IPS-20b (cell line): ENCODE measurements at regions not wholly inside any gene's neighbourhood (a gene's known extent, or its start where the extent isn't known, plus 50 kb on each side); places are given as distances from the start of the nearest gene placed in this dataset.

Source experiments
- H3K27ac ChIP-seq: one replicate; pipeline ENCODE4 v1.5.1; 2013; ENCODE audit warnings: low read length
- H3K27me3 ChIP-seq: 2 replicates; pipeline ENCODE4 v1.6.1; 2013; ENCODE audit warnings: mild to moderate bottlenecking, low read length, inconsistent platforms; ENCODE audit not compliant: insufficient read depth
- H3K36me3 ChIP-seq: 2 replicates; pipeline ENCODE4 v1.6.1; 2013; ENCODE audit warnings: low read depth, mild to moderate bottlenecking, inconsistent platforms, low read length, moderate library complexity; ENCODE audit not compliant: insufficient read depth
- H3K4me1 ChIP-seq: 2 replicates; pipeline ENCODE4 v1.6.1; 2013; ENCODE audit warnings: mild to moderate bottlenecking, control low read depth, inconsistent platforms, low read length, moderate library complexity; ENCODE audit not compliant: insufficient read depth
- H3K4me3 ChIP-seq: 2 replicates; pipeline ENCODE4 v1.5.1; 2013; ENCODE audit warnings: mild to moderate bottlenecking, low read length, inconsistent platforms
- H3K9ac ChIP-seq: 2 replicates; pipeline ENCODE4 v1.6.1; 2013; ENCODE audit warnings: low read depth, mild to moderate bottlenecking, inconsistent platforms, low read length, moderate library complexity
- H3K9me3 ChIP-seq: 2 replicates; pipeline ENCODE4 v1.6.1; 2013; ENCODE audit warnings: mild to moderate bottlenecking, low read depth, low read length, inconsistent platforms; ENCODE audit not compliant: insufficient read depth

GRCh38 chr6:131412960-131413830 is 159.8 kb upstream of the ARG1 start:
- no peaks in the 10 kb centered on the region for H3K36me3 ChIP-seq
- H3K4me1 ChIP-seq = no peaks in the 10 kb centered on the region
- H3K27ac ChIP-seq = no peak overlapping the region
- no peak overlapping the region for H3K4me3 ChIP-seq
- no peaks in the 10 kb centered on the region for H3K9me3 ChIP-seq
- H3K9ac ChIP-seq = no peak overlapping the region
- H3K27me3 ChIP-seq = no peaks in the 10 kb centered on the region

- no peak overlapping the region for H3K9ac ChIP-seq
- H3K9me3 ChIP-seq = no peaks in the 10 kb centered on the region
- no peak overlapping the region for H3K27ac ChIP-seq
- H3K4me1 ChIP-seq = no peaks in the 10 kb centered on the region
- no peak overlapping the region for H3K4me3 ChIP-seq
- no peaks in the 10 kb centered on the region for H3K27me3 ChIP-seq
- no peaks in the 10 kb centered on the region for H3K36me3 ChIP-seq
Measured at GRCh38 chr6:131413831-131414191, 159.2 kb upstream of the ARG1 start.

DNA sequence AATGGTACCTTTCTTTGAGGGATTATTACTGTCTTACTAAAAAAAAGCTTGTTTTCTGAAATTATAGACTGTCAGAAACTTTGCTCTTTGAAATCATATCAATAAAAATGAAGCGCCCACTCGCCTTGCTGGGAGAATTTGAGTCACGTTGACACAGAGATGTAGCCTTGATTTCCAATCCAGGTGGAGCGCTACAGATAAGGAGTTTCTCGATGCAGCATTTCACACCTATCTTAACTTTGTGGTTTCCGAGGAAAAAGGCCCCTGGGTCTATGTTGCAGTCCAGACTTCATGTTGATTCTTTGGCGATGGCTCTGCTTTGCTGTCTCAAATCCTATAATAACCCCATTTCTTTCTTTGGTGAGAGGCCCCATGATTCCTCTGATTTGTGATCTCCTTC is 158.1 kb upstream of the ARG1 start:
- H3K27me3 ChIP-seq = no peaks in the 10 kb centered on the region; the same call in 1 of the 2 replicates
- no peak overlapping the region for H3K9ac ChIP-seq
- H3K36me3 ChIP-seq = no peaks in the 10 kb centered on the region
- no peaks in the 10 kb centered on the region for H3K9me3 ChIP-seq
- no peak overlapping the region for H3K4me3 ChIP-seq
- H3K27ac ChIP-seq = no peak overlapping the region
- no peaks in the 10 kb centered on the region for H3K4me1 ChIP-seq

DNA sequence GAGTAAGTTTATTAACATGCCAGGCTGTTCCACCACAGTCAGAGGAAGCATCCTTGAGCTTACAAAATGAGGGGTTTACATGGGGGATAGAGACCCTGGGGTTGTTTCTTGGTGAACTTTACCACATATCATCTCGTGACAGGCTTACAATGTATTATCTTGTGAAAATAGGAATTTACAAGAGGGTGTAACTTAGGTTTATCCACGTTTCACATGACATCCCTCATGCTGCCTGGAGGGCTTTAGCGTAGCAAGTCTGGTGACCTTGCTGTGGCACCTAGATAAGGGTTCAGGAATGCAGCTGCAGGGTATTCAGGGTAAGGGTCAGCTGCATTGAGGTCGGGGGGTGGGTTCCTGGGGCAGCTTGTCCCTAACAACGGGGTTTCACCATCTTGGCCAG is 154.6 kb upstream of the ARG1 start:
- Histone ChIP-seq H3K9ac (no peak overlapping the region), H3K27ac (no peak overlapping the region), H3K4me1 (no peaks in the 10 kb centered on the region), H3K9me3 (no peaks in the 10 kb centered on the region), H3K27me3 (no peaks in the 10 kb centered on the region; the same call in 1 of the 2 replicates), H3K4me3 (no peak overlapping the region), H3K36me3 (no peaks in the 10 kb centered on the region)

DNA sequence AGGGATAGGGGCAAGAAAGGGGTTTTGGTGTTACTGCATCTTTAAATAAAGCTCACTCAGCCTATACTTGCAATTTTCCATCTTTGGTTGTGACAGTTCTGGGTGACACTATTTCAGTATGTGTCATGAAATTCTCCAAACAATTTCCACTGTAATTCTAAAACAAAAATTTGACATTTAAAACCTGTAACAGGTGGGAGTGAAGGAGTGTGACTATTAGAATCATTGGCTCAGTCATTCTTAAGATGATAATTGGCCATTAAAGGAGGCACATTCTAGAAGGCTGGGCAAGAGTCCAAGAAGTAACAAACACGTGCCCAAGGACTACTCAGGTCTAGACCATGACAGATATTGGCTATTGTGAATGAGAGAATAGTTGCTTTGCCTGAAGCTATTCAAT is 153.3 kb upstream of the ARG1 start:
- H3K4me3 ChIP-seq = no peak overlapping the region
- no peak overlapping the region for H3K27ac ChIP-seq
- no peak overlapping the region for H3K9ac ChIP-seq
- H3K4me1 ChIP-seq = peaks cover 4% of the 10 kb centered on the region; the same call in 1 of the 2 replicates
- H3K27me3 ChIP-seq = no peaks in the 10 kb centered on the region; the same call in 1 of the 2 replicates
- no peaks in the 10 kb centered on the region for H3K36me3 ChIP-seq
- H3K9me3 ChIP-seq = no peaks in the 10 kb centered on the region

DNA sequence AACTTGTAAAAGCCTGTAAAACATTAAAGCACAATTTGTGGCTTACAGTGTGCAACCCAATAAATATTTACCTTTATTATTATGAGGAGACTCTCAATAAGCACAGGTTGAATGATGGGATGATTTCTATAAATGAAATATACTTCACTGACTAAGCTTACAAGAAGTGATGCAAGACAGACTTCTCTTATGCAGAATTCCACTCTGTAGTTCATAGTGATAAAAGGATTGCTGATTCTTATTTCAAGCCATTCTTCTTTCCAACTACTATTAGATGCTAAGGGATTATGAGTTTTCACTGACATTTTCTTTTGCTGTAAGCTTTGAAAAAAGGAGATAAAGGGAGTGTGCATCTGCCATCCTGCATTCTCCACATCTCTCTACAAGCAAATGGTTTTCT is 149.0 kb upstream of the ARG1 start:
- Histone ChIP-seq H3K9ac (no peak overlapping the region), H3K27ac (no peak overlapping the region), H3K27me3 (no peaks in the 10 kb centered on the region; the same call in 1 of the 2 replicates), H3K4me3 (no peak overlapping the region), H3K4me1 (peaks cover 5% of the 10 kb centered on the region; the same call in 1 of the 2 replicates), H3K36me3 (no peaks in the 10 kb centered on the region), H3K9me3 (peaks cover 6% of the 10 kb centered on the region; the same call in 1 of the 2 replicates)

GRCh38 chr6:131424475-131424874 is 148.6 kb upstream of the ARG1 start:
- Histone ChIP-seq H3K9me3 (peaks cover 7% of the 10 kb centered on the region; the same call in 1 of the 2 replicates), H3K27ac (no peak overlapping the region), H3K27me3 (no peaks in the 10 kb centered on the region), H3K9ac (no peak overlapping the region), H3K4me3 (no peak overlapping the region), H3K4me1 (peaks cover 5% of the 10 kb centered on the region; the same call in 1 of the 2 replicates), H3K36me3 (no peaks in the 10 kb centered on the region)

GRCh38 chr6:131427434-131428058 is 145.5 kb upstream of the ARG1 start:
- peaks cover 5% of the 10 kb centered on the region; the same call in 1 of the 2 replicates for H3K4me1 ChIP-seq
- H3K9me3 ChIP-seq = peaks cover 7% of the 10 kb centered on the region; the same call in 1 of the 2 replicates
- no peak overlapping the region for H3K27ac ChIP-seq
- no peaks in the 10 kb centered on the region for H3K36me3 ChIP-seq
- no peak overlapping the region for H3K4me3 ChIP-seq
- no peaks in the 10 kb centered on the region for H3K27me3 ChIP-seq
- H3K9ac ChIP-seq = no peak overlapping the region

GRCh38 chr6:131430531-131430930 is 142.5 kb upstream of the ARG1 start:
- H3K4me3 ChIP-seq = no peak overlapping the region
- H3K9ac ChIP-seq = no peak overlapping the region
- H3K27ac ChIP-seq = no peak overlapping the region
- H3K9me3 ChIP-seq = peaks cover 7% of the 10 kb centered on the region; the same call in 1 of the 2 replicates
- no peaks in the 10 kb centered on the region for H3K36me3 ChIP-seq
- H3K4me1 ChIP-seq = no peaks in the 10 kb centered on the region
- no peaks in the 10 kb centered on the region for H3K27me3 ChIP-seq

- no peaks in the 10 kb centered on the region for H3K36me3 ChIP-seq
- no peak overlapping the region for H3K9ac ChIP-seq
- no peaks in the 10 kb centered on the region for H3K27me3 ChIP-seq
- H3K4me1 ChIP-seq = no peaks in the 10 kb centered on the region
- H3K27ac ChIP-seq = no peak overlapping the region
- no peak overlapping the region for H3K4me3 ChIP-seq
- H3K9me3 ChIP-seq = peaks cover 7% of the 10 kb centered on the region; the same call in 1 of the 2 replicates
Measured at GRCh38 chr6:131431718-131432117, 141.3 kb upstream of the ARG1 start.

DNA sequence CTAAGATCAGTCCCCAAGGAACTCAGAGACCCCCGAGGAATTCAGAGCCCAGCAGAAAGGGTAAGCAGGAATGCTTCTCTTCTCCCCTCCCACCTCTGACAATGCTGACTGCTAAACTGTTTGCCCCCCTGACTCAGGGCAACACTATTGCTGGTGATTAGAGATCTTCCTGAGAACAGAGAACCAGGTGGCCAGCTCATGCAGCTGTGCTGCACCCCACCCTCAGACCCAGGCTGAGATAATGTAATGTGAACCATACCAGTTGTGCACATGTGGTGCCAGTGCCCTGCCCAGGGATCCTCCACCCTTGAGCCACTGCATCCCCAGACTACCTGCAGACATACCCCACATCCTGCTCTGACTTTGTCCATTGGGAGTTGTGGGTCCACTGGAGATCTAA is 139.1 kb upstream of the ARG1 start:
- H3K27me3 ChIP-seq = no peaks in the 10 kb centered on the region
- no peak overlapping the region for H3K4me3 ChIP-seq
- no peaks in the 10 kb centered on the region for H3K36me3 ChIP-seq
- no peaks in the 10 kb centered on the region for H3K4me1 ChIP-seq
- no peak overlapping the region for H3K27ac ChIP-seq
- H3K9me3 ChIP-seq = peaks cover 2% of the 10 kb centered on the region; the same call in 1 of the 2 replicates
- H3K9ac ChIP-seq = no peak overlapping the region

GRCh38 chr6:131436358-131436757 is 136.7 kb upstream of the ARG1 start:
- Histone ChIP-seq H3K9me3 (no peaks in the 10 kb centered on the region), H3K36me3 (no peaks in the 10 kb centered on the region), H3K4me3 (no peak overlapping the region), H3K27ac (no peak overlapping the region), H3K9ac (no peak overlapping the region), H3K27me3 (no peaks in the 10 kb centered on the region), H3K4me1 (no peaks in the 10 kb centered on the region)
